ENCODE measurements at regions not wholly inside any gene's neighbourhood (a gene's known extent, or its start where the extent isn't known, plus 50 kb on each side); places are given as distances from the start of the nearest gene placed in this dataset.

- no peak overlapping the region for H3K18ac ChIP-seq (ENCODE audit: insufficient read length, low read depth, low read length)
- H2AFZ ChIP-seq (ENCODE audit: low read length): no peak overlapping the region
- no peak overlapping the region for H3K4ac ChIP-seq (ENCODE audit: low read depth, low read length)
- Mint-ChIP-seq H3K27me3 (ENCODE audit: low read depth) (no peaks in the 10 kb centered on the region; the same call in 1 of the 2 replicates), H3K4me3 (no peak overlapping the region), H3K36me3 (ENCODE audit: insufficient read depth in 1 of 3, low read depth in 3 of 3) (no peaks in the 10 kb centered on the region), H3K4me1 (no peaks in the 10 kb centered on the region), H3K27ac (no peak overlapping the region), H3K9me3 (no peaks in the 10 kb centered on the region)
- no peak overlapping the region for H3K23ac ChIP-seq (ENCODE audit: insufficient read length, low read depth, low read length)
- no peak overlapping the region for H4K8ac ChIP-seq (replicated peaks; ENCODE audit: insufficient read length, low read depth, low read length)
- H3K79me2 ChIP-seq (ENCODE audit: insufficient read depth, low read length): no peaks in the 10 kb centered on the region
- no peak overlapping the region for H3K27ac ChIP-seq (ENCODE audit: insufficient read length, low read depth, low read length)
- no peak for TF ChIP-seq CTCF (conservative IDR thresholded peaks at IDR 0.05)
- H2BK15ac ChIP-seq (ENCODE audit: low read depth, low read length): no peak overlapping the region
- H3K4me2 ChIP-seq (ENCODE audit: insufficient read depth, insufficient read length, low read length): no peak overlapping the region
- no peak overlapping the region for H2AK5ac ChIP-seq (ENCODE audit: insufficient read length, low read length)
- no peak overlapping the region for H3K9ac ChIP-seq (ENCODE audit: extremely low read depth, insufficient read length, low read length)
- H4K20me1 ChIP-seq (ENCODE audit: control insufficient read depth, insufficient read depth, insufficient read length): no peaks in the 10 kb centered on the region
- no CpG with 5 or more reads among the region's 1 CpG for WGBS (ENCODE audit: extremely low coverage, insufficient read length, low lambda C conversion rate)
- H2BK5ac ChIP-seq (ENCODE audit: insufficient read length, low read length): no peak overlapping the region
- no peak overlapping the region for H4K5ac ChIP-seq (ENCODE audit: insufficient read length, low read depth, low read length)
- DNase-seq: no peak
- H3T11ph ChIP-seq (ENCODE audit: low read length): no peak overlapping the region
- H2BK120ac ChIP-seq (ENCODE audit: low read depth, low read length, poor library complexity, severe bottlenecking): no peak overlapping the region
- H3K14ac ChIP-seq (ENCODE audit: insufficient read depth, low read length): no peak overlapping the region
- no peak overlapping the region for H2BK12ac ChIP-seq (ENCODE audit: insufficient read length, low read depth, low read length)
- no peak overlapping the region for H4K91ac ChIP-seq (ENCODE audit: insufficient read length, low read depth, low read length)
- H3K27me3 ChIP-seq (ENCODE audit: insufficient read depth, low read length): no peaks in the 10 kb centered on the region
- H3K4me1 ChIP-seq (ENCODE audit: insufficient read depth, low read length): no peaks in the 10 kb centered on the region
- no peak overlapping the region for H3K56ac ChIP-seq (ENCODE audit: insufficient read length, low read depth, low read length)
- no peaks in the 10 kb centered on the region for H3K23me2 ChIP-seq (ENCODE audit: insufficient read length, low read depth, low read length, poor library complexity, severe bottlenecking)
- H3K9me3 ChIP-seq (ENCODE audit: control insufficient read depth, low read depth, low read length): no peaks in the 10 kb centered on the region
- H3K79me1 ChIP-seq (ENCODE audit: insufficient read depth, low read depth, low read length, poor library complexity, severe bottlenecking): no peaks in the 10 kb centered on the region
- H2BK20ac ChIP-seq (ENCODE audit: low read depth, low read length, poor library complexity, severe bottlenecking): no peak overlapping the region
These were observed 580.0 kb downstream of the XPNPEP1 start for GRCh38 chr10:109343293-109343692.

Measured in H9 (cell line).